ENCODE measurements at regions not wholly inside any gene's neighbourhood (a gene's known extent, or its start where the extent isn't known, plus 50 kb on each side); places are given as distances from the start of the nearest gene placed in this dataset.
A peak's percentile ranks its signal among the peaks of the same experiment; 100 is the strongest.
"Not testable (repeated sequence)": the region's sequence is repeated elsewhere in the genome, so short reads cannot be mapped to it uniquely, and the experiment has no call there.

GRCh38 chr11:66789097-66789890, 53.9 kb upstream of the RCE1 start:
- H3K27ac ChIP-seq: no peak overlapping the region
- no peak for DNase-seq
- H3K4me3 ChIP-seq: no peak overlapping the region
- no peaks in the 10 kb centered on the region for H3K9me3 ChIP-seq
- H3K36me3 ChIP-seq: no peaks in the 10 kb centered on the region
- no peaks in the 10 kb centered on the region for H3K27me3 ChIP-seq
- intact Hi-C loops (cut with DNase I; ENCODE audit: low total_unique reads): no loop called here
- H3K4me1 ChIP-seq: peaks cover 0 to 12% (median 0%) of the 10 kb centered on the region in 4 donors
- TF ChIP-seq, protein P1, sequence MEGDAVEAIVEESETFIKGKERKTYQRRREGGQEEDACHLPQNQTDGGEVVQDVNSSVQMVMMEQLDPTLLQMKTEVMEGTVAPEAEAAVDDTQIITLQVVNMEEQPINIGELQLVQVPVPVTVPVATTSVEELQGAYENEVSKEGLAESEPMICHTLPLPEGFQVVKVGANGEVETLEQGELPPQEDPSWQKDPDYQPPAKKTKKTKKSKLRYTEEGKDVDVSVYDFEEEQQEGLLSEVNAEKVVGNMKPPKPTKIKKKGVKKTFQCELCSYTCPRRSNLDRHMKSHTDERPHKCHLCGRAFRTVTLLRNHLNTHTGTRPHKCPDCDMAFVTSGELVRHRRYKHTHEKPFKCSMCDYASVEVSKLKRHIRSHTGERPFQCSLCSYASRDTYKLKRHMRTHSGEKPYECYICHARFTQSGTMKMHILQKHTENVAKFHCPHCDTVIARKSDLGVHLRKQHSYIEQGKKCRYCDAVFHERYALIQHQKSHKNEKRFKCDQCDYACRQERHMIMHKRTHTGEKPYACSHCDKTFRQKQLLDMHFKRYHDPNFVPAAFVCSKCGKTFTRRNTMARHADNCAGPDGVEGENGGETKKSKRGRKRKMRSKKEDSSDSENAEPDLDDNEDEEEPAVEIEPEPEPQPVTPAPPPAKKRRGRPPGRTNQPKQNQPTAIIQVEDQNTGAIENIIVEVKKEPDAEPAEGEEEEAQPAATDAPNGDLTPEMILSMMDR (IDR thresholded peaks at IDR 0.05): no peak

- DNase-seq: no peak
- intact Hi-C loops (cut with DNase I; ENCODE audit: low total_unique reads): no loop called here
- Histone ChIP-seq H3K4me1 (peaks cover 0 to 12% (median 0%) of the 10 kb centered on the region in 4 donors), H3K4me3 (no peak overlapping the region), H3K9me3 (no peaks in the 10 kb centered on the region), H3K27ac (no peak overlapping the region), H3K27me3 (no peaks in the 10 kb centered on the region), H3K36me3 (no peaks in the 10 kb centered on the region)
- TF ChIP-seq, protein P1 (IDR thresholded peaks at IDR 0.05): no peak
Observed at GRCh38 chr11:66787934-66788758, 55.1 kb upstream of the RCE1 start.

DNA sequence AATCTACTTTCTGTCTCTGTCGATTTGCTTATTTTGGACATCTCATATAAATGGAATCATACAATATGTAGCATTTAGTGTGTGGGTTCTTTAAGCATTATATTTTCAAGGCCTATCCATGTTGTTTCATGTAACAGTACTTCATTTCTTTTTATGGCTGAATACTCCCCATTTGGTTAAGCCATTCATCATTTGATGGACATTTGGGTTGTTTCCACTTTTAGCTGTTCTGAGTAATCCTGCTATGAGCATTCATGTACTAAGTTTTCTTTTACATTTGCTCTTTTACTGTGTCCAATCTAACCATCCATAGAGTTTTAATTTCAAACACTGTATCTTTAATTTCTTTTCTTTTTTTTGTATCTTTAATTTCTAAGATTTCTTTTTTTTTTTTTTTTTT, 55.6 kb upstream of the SPTBN2 start:
- no peak for DNase-seq
- H3K36me3 ChIP-seq: no peaks in the 10 kb centered on the region
- intact Hi-C loops (cut with DNase I; ENCODE audit: low total_unique reads): no loop called here
- H3K27me3 ChIP-seq: no peaks in the 10 kb centered on the region
- H3K4me1 ChIP-seq: peaks cover 0 to 12% (median 0%) of the 10 kb centered on the region in 4 donors
- no peaks in the 10 kb centered on the region for H3K9me3 ChIP-seq
- TF ChIP-seq, protein P1 (IDR thresholded peaks at IDR 0.05): no peak
- no peak overlapping the region for H3K4me3 ChIP-seq
- peak overlapping the region; percentile 34 to 57 for H3K27ac ChIP-seq

DNA sequence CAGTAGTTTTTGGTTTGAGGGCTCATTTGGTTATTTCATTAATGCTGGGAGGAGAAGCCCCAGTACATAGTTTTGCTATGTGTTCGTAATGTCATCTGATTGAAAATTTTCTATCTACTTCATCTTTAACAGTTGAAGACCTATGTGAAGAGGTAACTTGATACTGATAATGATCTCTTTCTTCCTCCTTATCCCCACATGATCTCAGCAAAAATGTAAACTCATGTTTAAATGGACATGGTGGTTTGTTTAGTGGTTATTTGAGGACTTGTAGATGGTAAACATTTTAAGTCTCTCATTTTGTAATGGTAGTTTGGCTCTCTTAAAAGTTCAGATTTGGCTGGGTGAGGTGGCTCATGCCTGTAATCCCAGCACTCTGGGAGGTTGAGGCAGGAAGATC, 53.7 kb upstream of the SPTBN2 start:
- no peak overlapping the region for H3K4me3 ChIP-seq
- intact Hi-C loops (cut with DNase I; ENCODE audit: low total_unique reads): no loop called here
- TF ChIP-seq, protein P1 (IDR thresholded peaks at IDR 0.05): no peak

DNA sequence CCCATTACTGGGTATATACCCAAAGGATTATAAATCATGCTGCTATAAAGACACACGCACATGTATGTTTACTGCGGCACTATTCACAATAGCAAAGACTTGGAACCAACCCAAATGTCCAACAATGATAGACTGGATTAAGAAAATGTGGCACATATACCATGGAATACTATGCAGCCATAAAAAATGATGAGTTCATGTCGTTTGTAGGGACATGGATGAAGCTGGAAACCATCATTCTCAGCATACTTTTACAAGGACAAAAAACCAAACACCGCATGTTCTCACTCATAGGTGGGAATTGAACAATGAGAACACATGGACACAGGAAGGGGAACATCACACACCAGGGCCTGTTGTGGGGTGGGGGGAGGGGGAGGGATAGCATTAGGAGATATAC, 50.6 kb upstream of the SPTBN2 start:
- H3K4me3 ChIP-seq; H3K27me3 ChIP-seq; H3K27ac ChIP-seq; DNase-seq; H3K36me3 ChIP-seq; H3K9me3 ChIP-seq; intact Hi-C loops (cut with DNase I; ENCODE audit: low total_unique reads); H3K4me1 ChIP-seq: not testable (repeated sequence)

More for the DNA sequence above, 53.7 kb upstream of the SPTBN2 start:
- Histone ChIP-seq H3K27me3 (no peaks in the 10 kb centered on the region), H3K9me3 (no peaks in the 10 kb centered on the region), H3K27ac (no peak overlapping the region), H3K36me3 (no peaks in the 10 kb centered on the region), H3K4me1 (peaks cover 0 to 2% (median 0%) of the 10 kb centered on the region in 4 donors)
- no peak for DNase-seq

Measured in tibial artery (tissue), 4 donors.